ENCODE measurements at regions not wholly inside any gene's neighbourhood (a gene's known extent, or its start where the extent isn't known, plus 50 kb on each side); places are given as distances from the start of the nearest gene placed in this dataset.

- no peaks in the 10 kb centered on the region for H3K36me3 Mint-ChIP-seq (ENCODE audit: low read depth)
- peaks cover 12% of the 10 kb centered on the region for H3K9me3 Mint-ChIP-seq
- H3K4me3 Mint-ChIP-seq, result peak overlapping the region; percentile 56
- DNase-seq (ENCODE audit: low read depth, low spot score), result no peak
- H3K27me3 Mint-ChIP-seq (ENCODE audit: low read depth), result no peaks in the 10 kb centered on the region
- no peak for TF ChIP-seq CTCF (conservative IDR thresholded peaks at IDR 0.05)
- peaks cover 36% of the 10 kb centered on the region for H3K4me1 Mint-ChIP-seq
- no peak overlapping the region for H3K27ac Mint-ChIP-seq (ENCODE audit: unreplicated experiment)
These were observed 151.0 kb downstream of the GPBP1 start for GRCh38 chr5:57324861-57325260.

GRCh38 chr5:57324181-57324580 is 150.3 kb downstream of the GPBP1 start:
- H3K4me1 Mint-ChIP-seq, result peaks cover 36% of the 10 kb centered on the region
- H3K9me3 Mint-ChIP-seq, result peaks cover 12% of the 10 kb centered on the region
- DNase-seq (ENCODE audit: low read depth, low spot score), result no peak
- no peak for TF ChIP-seq CTCF (conservative IDR thresholded peaks at IDR 0.05)
- H3K27me3 Mint-ChIP-seq (ENCODE audit: low read depth), result no peaks in the 10 kb centered on the region
- no peaks in the 10 kb centered on the region for H3K36me3 Mint-ChIP-seq (ENCODE audit: low read depth)
- peak overlapping the region; percentile 56 for H3K4me3 Mint-ChIP-seq
- H3K27ac Mint-ChIP-seq (ENCODE audit: unreplicated experiment), result peak overlapping the region; percentile 83

GRCh38 chr5:57320582-57320981 is 146.7 kb downstream of the GPBP1 start:
- no peak for TF ChIP-seq CTCF (conservative IDR thresholded peaks at IDR 0.05)
- H3K27me3 Mint-ChIP-seq (ENCODE audit: low read depth), result no peaks in the 10 kb centered on the region

GRCh38 chr5:57319628-57320027 is 145.8 kb downstream of the GPBP1 start:
- Mint-ChIP-seq H3K4me3 (no peak overlapping the region), H3K9me3 (peaks cover 16% of the 10 kb centered on the region), H3K27ac (ENCODE audit: unreplicated experiment) (no peak overlapping the region), H3K27me3 (ENCODE audit: low read depth) (no peaks in the 10 kb centered on the region), H3K36me3 (ENCODE audit: low read depth) (peaks cover 2% of the 10 kb centered on the region), H3K4me1 (peaks cover 27% of the 10 kb centered on the region)
- no peak for DNase-seq (ENCODE audit: low read depth, low spot score)
- TF ChIP-seq CTCF (conservative IDR thresholded peaks at IDR 0.05), result no peak

More at GRCh38 chr5:57320582-57320981, 146.7 kb downstream of the GPBP1 start:
- H3K36me3 Mint-ChIP-seq (ENCODE audit: low read depth), result peaks cover 2% of the 10 kb centered on the region
- H3K9me3 Mint-ChIP-seq, result peaks cover 16% of the 10 kb centered on the region
- peaks cover 35% of the 10 kb centered on the region for H3K4me1 Mint-ChIP-seq
- DNase-seq (ENCODE audit: low read depth, low spot score), result no peak
- no peak overlapping the region for H3K4me3 Mint-ChIP-seq
- no peak overlapping the region for H3K27ac Mint-ChIP-seq (ENCODE audit: unreplicated experiment)

GRCh38 chr5:57318251-57318650 is 144.4 kb downstream of the GPBP1 start:
- no peak for TF ChIP-seq CTCF (conservative IDR thresholded peaks at IDR 0.05)
- DNase-seq (ENCODE audit: low read depth, low spot score), result no peak
- H3K4me3 Mint-ChIP-seq, result no peak overlapping the region
- H3K27me3 Mint-ChIP-seq (ENCODE audit: low read depth), result no peaks in the 10 kb centered on the region
- H3K36me3 Mint-ChIP-seq (ENCODE audit: low read depth), result peaks cover 2% of the 10 kb centered on the region
- H3K4me1 Mint-ChIP-seq, result peaks cover 15% of the 10 kb centered on the region
- peaks cover 10% of the 10 kb centered on the region for H3K9me3 Mint-ChIP-seq
- H3K27ac Mint-ChIP-seq (ENCODE audit: unreplicated experiment), result no peak overlapping the region

- peaks cover 9% of the 10 kb centered on the region for H3K9me3 Mint-ChIP-seq
- peak overlapping the region; percentile 81 for H3K27ac Mint-ChIP-seq (ENCODE audit: unreplicated experiment)
- H3K36me3 Mint-ChIP-seq (ENCODE audit: low read depth), result peaks cover 2% of the 10 kb centered on the region
- no peak for TF ChIP-seq CTCF (conservative IDR thresholded peaks at IDR 0.05)
- DNase-seq (ENCODE audit: low read depth, low spot score), result no peak
- no peak overlapping the region for H3K4me3 Mint-ChIP-seq
- no peaks in the 10 kb centered on the region for H3K27me3 Mint-ChIP-seq (ENCODE audit: low read depth)
- H3K4me1 Mint-ChIP-seq, result peaks cover 12% of the 10 kb centered on the region
These were observed 143.5 kb downstream of the GPBP1 start for GRCh38 chr5:57317341-57317740.

Measured in neural crest cell (in vitro differentiated cells).